ENCODE measurements at regions not wholly inside any gene's neighbourhood (a gene's known extent, or its start where the extent isn't known, plus 50 kb on each side); places are given as distances from the start of the nearest gene placed in this dataset.

DNA sequence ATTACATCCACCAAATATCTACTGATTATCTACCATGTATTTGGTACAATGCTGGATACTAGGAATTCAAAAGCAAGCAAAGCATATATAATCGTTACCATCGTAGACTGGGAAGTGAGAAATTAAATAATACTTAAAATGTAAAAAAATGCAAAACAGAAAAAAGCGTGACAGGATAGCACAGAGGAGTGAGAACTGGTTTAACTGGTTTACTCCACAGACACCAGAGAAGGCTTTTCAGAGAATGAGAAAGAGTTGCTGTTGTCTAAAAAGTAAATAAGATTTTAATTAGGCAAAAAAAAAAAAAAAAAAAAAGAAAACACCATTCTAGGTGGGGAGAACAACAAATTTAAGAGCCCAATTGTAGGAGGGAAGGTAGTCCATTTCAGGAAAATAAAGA, 657.9 kb upstream of the ST8SIA4 start:
- TF ChIP-seq, protein P1, sequence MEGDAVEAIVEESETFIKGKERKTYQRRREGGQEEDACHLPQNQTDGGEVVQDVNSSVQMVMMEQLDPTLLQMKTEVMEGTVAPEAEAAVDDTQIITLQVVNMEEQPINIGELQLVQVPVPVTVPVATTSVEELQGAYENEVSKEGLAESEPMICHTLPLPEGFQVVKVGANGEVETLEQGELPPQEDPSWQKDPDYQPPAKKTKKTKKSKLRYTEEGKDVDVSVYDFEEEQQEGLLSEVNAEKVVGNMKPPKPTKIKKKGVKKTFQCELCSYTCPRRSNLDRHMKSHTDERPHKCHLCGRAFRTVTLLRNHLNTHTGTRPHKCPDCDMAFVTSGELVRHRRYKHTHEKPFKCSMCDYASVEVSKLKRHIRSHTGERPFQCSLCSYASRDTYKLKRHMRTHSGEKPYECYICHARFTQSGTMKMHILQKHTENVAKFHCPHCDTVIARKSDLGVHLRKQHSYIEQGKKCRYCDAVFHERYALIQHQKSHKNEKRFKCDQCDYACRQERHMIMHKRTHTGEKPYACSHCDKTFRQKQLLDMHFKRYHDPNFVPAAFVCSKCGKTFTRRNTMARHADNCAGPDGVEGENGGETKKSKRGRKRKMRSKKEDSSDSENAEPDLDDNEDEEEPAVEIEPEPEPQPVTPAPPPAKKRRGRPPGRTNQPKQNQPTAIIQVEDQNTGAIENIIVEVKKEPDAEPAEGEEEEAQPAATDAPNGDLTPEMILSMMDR (IDR thresholded peaks at IDR 0.05) = no peak
- no peak for TF ChIP-seq POLR2A (IDR thresholded peaks at IDR 0.05)

Data from adrenal gland (tissue), 5 donors.